Iris pigment epithelial cell (primary cell): ENCODE measurements at regions not wholly inside any gene's neighbourhood (a gene's known extent, or its start where the extent isn't known, plus 50 kb on each side); places are given as distances from the start of the nearest gene placed in this dataset.

Experiments used
- DNase-seq: peaks from one replicate; pipeline ENCODE4 v3.0.0-alpha.2; 2011; ENCODE audit warnings: low read depth

DNA sequence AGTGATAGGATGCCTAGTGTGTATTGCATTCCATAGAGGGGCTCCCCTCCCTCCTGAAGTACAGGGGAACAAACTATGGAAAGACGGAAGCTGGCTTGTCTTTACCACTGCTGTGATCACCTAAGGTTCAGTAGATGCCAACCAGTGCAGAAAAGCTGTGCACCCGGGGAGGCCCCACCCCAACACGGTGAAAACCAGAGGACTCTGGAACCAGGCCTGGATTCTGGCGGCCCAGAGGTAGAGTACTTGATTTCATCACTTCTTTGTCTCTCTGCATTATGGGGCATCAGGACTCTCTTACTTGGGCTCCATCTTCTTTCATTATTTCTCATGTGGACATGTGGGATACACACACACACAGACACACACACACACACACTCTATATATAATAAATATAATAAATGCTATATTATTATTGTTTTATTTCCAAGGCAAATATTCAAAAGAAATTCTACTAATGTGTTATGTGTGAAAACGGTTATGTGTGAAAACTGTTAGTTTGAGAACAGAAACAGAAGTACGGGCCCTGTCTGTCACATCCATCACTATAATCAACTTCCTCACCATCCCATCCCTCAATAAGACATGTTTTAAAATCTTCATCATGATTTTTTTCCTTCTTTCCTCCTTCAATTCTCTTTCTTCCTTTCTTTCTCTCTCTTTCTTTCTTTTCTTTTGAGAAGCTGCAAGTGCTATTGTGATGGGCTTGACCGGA is 152.4 kb upstream of the CMC1 start:
- no peak for DNase-seq

DNA sequence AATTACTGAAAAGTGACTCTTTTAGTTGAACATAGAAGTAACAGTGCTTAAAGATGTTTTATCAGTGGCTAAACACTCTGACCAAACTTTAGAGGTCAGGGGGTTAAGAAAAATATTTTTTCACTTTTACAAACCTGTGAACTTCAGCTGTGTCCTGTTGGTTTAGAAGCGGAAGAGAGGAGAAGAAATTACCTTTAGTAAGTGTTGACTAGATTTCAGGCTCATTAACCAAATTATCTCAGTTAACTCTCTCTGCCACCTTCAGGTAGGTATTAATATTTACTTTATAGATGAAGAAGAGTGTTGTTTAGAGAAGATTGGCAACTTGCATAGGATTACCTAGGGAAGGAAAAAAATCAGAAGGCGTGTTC is 151.9 kb upstream of the CMC1 start:
- no peak for DNase-seq

DNA sequence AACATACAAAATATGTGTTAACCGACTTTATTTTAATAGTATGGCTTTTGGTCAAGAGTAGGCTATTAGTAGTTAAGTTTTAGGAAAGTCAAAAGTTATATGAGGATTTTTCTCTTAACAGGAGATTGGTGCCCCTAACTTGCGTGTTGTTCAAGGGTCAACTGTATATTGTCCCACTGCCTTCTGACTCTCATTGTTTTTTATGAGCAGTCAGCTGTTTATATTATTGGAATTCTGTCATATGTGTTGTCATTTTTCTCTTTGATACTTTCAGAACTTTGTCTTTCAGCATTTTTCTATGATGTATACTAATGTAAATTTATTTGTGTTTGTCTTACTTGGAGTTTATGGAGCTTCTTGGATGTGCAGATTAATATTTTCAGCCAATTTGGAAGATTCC is 142.1 kb upstream of the CMC1 start:
- no peak for DNase-seq

DNA sequence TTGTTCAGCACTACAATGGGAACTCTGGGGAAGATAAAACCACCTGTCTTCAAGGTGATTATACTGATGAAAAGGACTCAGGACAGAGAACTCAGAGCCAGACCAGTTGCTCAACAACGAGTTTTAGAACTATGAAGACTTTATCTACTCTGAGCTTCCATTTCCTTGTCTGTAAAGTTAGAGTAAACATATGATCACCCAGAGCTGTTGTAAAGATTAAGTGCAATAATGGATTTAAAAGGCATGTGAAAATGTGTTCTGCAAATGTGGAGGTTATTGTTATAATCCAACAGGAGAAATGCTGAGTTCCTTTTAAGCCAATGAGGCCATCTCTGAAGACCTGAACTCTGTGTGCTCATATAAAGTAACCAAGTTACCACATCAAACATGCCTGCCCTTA is 139.7 kb upstream of the CMC1 start:
- no peak for DNase-seq

DNA sequence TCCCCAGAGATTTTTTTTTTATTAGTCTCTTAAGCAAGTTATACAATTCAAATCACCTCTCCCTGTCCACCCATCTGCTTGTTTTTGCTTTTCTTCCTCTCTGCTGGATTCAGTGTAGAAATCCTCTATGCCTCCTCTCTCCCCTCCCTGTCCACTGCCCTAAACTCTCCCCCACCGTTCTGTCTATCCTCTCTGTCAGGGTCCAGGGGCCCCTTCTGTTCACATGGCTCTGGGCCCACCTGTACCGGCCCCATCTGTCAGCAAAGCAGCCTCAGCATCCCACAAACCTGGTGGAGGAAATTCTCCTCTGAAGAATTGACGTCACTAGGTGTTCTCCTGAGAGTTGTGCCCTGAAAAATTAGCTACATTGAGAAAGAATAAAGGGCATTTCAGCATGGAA is 137.6 kb upstream of the CMC1 start:
- no peak for DNase-seq

- no peak for DNase-seq
Measured at GRCh38 chr3:28104896-28105534, 136.4 kb upstream of the CMC1 start.

DNA sequence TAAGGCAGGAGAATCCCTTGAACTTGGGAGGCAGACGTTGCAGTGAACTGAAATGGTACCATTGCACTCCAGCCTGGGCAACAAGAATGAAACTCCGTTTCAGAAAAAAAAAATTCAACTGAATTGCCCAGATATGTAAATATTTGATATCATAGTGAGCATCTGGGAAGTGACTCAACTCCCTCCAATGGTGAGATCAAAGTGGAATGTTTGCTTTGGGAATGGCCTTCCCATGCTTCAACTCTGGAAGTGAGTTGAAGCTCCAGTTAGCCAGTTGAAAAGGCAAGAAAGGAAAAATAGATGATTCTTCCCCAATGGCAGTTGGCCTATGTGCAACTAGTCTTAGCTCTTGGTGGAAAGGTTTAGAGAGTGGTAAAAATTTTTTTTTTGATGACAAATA is 131.6 kb upstream of the CMC1 start:
- DNase-seq, result no peak

DNA sequence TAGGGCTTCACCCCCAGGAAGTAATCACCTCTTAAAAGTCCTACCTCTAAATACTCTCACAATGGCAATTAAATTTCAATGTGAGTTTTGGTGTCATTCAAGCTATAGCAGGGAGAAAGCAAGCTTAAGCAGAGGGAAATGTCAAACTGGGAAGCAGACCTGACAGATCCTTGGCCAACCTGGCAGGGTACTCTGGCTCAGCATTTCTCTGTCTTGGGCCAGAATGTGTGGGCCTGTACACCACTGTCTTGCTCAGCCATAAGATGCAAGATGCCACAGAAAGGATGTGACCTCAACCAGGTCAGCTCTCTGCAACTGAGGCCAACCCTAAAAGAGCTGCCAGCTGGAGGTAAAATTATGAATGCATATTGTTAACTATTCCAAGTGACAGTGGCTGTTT is 130.6 kb upstream of the CMC1 start:
- no peak for DNase-seq

- no peak for DNase-seq
Measured at GRCh38 chr3:28114893-28115292, 126.5 kb upstream of the CMC1 start.

- no peak for DNase-seq
Measured at GRCh38 chr3:28115316-28115715, 126.1 kb upstream of the CMC1 start.

- no peak for DNase-seq
Measured at GRCh38 chr3:28117598-28117997, 123.8 kb upstream of the CMC1 start.

DNA sequence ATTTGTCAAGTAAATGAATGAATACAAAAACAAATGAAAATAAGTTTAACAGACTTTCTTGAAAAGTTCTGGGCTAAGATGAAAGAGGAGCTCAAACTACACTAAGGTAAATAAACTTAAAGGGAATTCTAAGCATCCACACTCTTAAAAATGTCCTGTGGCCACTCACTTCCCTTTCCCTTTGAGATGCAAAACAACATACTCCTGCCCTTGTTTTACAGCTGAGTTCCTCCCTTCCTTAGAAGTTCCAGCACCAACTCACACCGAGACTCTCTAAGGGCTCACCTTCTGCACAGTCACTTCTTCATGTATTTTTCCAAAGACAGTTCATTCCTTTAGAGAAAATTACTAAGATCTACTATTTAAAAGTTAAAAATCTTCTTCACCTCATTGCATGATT is 123.3 kb upstream of the CMC1 start:
- no peak for DNase-seq

- no peak for DNase-seq
Measured at GRCh38 chr3:28122227-28122626, 119.2 kb upstream of the CMC1 start.

- DNase-seq, result no peak
Measured at GRCh38 chr3:28124882-28125281, 116.5 kb upstream of the CMC1 start.

DNA sequence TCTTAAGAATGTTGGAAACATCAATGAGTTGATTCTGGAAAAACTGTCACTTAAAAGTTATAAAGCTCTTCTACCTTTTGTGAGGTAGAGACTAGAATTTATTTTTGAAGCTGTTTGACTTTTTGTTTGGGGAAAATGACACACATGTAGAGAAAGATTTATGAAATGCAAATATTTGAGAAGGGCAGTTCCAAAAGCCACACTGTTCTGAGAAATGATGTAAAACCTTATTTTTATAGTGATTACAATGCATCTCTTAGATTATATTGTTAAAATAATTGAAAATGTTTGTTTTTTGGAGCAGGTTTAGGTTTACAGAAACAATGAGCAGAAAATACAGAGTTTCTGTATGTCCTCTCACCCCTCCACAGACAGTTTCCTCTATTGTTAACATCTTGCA is 116.1 kb upstream of the CMC1 start:
- no peak for DNase-seq

- DNase-seq, result no peak
Measured at GRCh38 chr3:28130836-28131235, 110.6 kb upstream of the CMC1 start.

GRCh38 chr3:28132941-28133340 is 108.5 kb upstream of the CMC1 start:
- DNase-seq, result no peak

- DNase-seq, result no peak
Measured at GRCh38 chr3:28134198-28134597, 107.2 kb upstream of the CMC1 start.

DNA sequence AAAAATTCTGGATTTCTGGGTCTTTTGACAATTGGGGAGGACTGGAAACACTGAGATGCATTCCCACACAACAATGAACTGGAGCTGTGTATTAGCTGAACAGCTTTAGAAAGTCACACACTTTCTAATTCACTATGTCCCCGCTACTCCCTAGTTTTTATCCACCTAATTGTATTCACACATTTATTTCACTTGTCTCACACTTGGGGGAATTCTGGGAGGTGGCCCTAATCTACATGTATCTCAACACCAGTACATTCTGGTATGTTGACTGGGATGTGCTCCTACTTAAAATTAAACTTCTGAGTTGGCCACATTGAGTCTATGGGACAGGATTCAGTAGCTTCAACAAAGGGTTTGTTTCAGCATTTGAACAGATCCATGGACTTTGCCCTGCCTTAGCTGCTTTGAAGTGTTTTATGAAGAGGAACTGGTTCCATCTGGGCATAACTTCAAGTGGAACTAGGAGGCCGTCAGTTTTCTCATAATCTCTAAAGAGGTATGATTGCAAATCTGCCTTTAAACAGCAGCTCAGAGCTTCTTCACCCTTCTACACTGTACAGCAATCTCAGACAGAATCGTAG is 106.5 kb upstream of the CMC1 start:
- no peak for DNase-seq

DNA sequence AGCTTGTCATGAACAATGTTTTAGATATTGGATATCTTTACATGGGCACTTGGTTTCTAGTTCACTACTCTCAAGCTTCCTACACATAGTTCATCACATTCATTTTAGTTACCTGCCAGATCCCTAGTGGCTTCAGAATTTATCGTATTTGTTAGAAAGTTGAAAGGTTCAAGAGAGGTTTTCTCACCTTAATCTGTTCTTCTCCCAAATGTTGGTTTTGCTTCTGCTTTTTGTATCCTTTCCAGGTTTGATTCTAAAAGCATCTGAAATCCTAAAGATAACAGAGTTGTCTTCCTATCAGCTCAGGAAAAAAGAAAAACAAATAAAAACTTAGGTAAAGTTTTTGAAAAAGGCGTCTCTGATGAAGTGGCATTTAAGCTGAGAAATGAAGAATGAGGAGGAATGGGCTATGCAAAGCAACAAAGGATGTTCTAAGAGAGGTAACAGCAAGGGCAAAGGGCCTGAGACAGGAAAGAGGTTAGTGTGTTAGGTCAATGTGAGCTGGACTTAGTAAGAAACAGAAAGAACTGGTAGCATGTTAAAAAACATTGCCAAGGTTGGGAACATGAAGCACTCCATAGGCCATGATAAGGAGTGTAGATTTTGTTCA is 104.7 kb upstream of the CMC1 start:
- no peak for DNase-seq

GRCh38 chr3:28138043-28138610 is 103.3 kb upstream of the CMC1 start:
- no peak for DNase-seq

DNA sequence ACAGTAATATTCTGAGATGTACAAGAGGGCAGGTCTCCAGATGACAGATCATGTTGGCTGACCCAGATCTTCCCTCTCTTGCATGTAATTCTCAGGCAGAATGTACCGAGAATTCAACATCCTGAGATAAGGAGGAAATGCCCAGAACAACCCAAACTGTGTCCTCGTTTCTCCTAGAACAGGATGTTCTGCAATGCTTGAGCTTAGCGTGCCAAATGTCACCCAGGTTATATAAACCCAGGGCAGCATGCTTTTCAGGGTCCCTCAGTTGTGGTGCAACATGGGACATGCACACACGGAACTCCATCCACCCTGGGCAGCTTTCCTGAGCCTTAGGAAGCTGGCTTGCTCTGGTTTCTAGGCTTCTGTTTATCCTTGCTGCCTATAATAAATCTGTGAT is 102.1 kb upstream of the CMC1 start:
- no peak for DNase-seq
